Tibial nerve (tissue), 4 donors: ENCODE measurements at regions not wholly inside any gene's neighbourhood (a gene's known extent, or its start where the extent isn't known, plus 50 kb on each side); places are given as distances from the start of the nearest gene placed in this dataset.

Experiments
- DNase-seq, 2 donors: peaks; one replicate each; pipeline ENCODE4 v3.0.0-alpha.2; 2019; ENCODE audit warnings: low spot score in 2 of 2
- H3K27ac ChIP-seq, 4 donors: fragments of 200-600 bp; sonication (generic) in 3 of 4; one replicate each; pipeline ENCODE4 v1.5.1; 2017 to 2019; ENCODE audit warnings: mild to moderate bottlenecking in 1 of 4
- H3K27me3 ChIP-seq, 2 donors: fragments of 200-600 bp; sonication (generic) in 1 of 2; one replicate each; pipeline versions ENCODE4 v1.5.1 to v1.6.0; 2017 to 2019
- H3K36me3 ChIP-seq, 3 donors: fragments of 200-600 bp; sonication (generic); one replicate each; pipeline ENCODE4 v1.5.1; 2018 to 2019
- H3K4me1 ChIP-seq, 4 donors: fragments of 200-600 bp; sonication (generic) in 3 of 4; one replicate each; pipeline ENCODE4 v1.5.1; 2017 to 2019
- H3K4me3 ChIP-seq, 4 donors: fragments of 200-600 bp; sonication (generic) in 3 of 4; one replicate each; pipeline ENCODE4 v1.5.1; 2017 to 2019; ENCODE audit warnings: mild to moderate bottlenecking in 1 of 4, moderate library complexity in 1 of 4
- H3K9me3 ChIP-seq, 4 donors: fragments of 200-600 bp; sonication (generic) in 3 of 4; one replicate each; pipeline ENCODE4 v1.5.1; 2017 to 2019
- CTCF ChIP-seq, 5 experiments: fragments of 200-600 bp in 3 of 5; fragments of 450-650 bp in 2 of 5; sonication (generic) in 3 of 5; IDR thresholded peaks; one replicate each; pipeline ENCODE4 v1.5.1; 2016 to 2019; ENCODE audit warnings: antibody characterized with exemption in 5 of 5, mild to moderate bottlenecking in 3 of 5, moderate library complexity in 2 of 5
- EP300 ChIP-seq, 2 donors: sonication (generic); formaldehyde crosslinking; IDR thresholded peaks; one replicate each; pipeline ENCODE4 v1.6.1; 2017; ENCODE audit warnings: antibody characterized with exemption in 2 of 2, mild to moderate bottlenecking in 1 of 2
- POLR2A ChIP-seq, 2 donors: fragments of 450-650 bp; IDR thresholded peaks; one replicate each; pipeline ENCODE4 v1.6.1; 2017; ENCODE audit warnings: antibody characterized with exemption in 2 of 2, mild to moderate bottlenecking in 2 of 2, moderate library complexity in 2 of 2
- WGBS, 2 donors: methylation state at CpG; one replicate each; pipeline ENCODE4 v1.1.5; 2018; 5-methylcytosine and 5-hydroxymethylcytosine counted together

GRCh38 chr2:138389063-138389462 is 112.5 kb upstream of the SPOPL start:
- no peak for DNase-seq
- no peak overlapping the region for H3K4me3 ChIP-seq
- H3K36me3 ChIP-seq: no peaks in the 10 kb centered on the region
- no peaks in the 10 kb centered on the region for H3K9me3 ChIP-seq
- WGBS, 2 donors: 81% methylated on average over 4 of the region's 4 CpGs
- no peaks in the 10 kb centered on the region for H3K27me3 ChIP-seq
- H3K27ac ChIP-seq: no peak overlapping the region
- no peak for TF ChIP-seq POLR2A (IDR thresholded peaks at IDR 0.05)
- TF ChIP-seq EP300 (IDR thresholded peaks at IDR 0.05): no peak
- no peak for TF ChIP-seq CTCF (IDR thresholded peaks at IDR 0.05)
- no peaks in the 10 kb centered on the region for H3K4me1 ChIP-seq

GRCh38 chr2:138390316-138390945 is 111.1 kb upstream of the SPOPL start:
- DNase-seq: no peak
- Histone ChIP-seq H3K9me3 (no peaks in the 10 kb centered on the region), H3K4me1 (no peaks in the 10 kb centered on the region), H3K27me3 (no peaks in the 10 kb centered on the region), H3K36me3 (no peaks in the 10 kb centered on the region), H3K4me3 (no peak overlapping the region), H3K27ac (no peak overlapping the region)
- TF ChIP-seq EP300 (IDR thresholded peaks at IDR 0.05): no peak
- TF ChIP-seq POLR2A (IDR thresholded peaks at IDR 0.05): no peak
- TF ChIP-seq CTCF (IDR thresholded peaks at IDR 0.05): no peak
- 75 to 92% methylated on average over 7 of the region's 7 CpGs for WGBS, 2 donors

GRCh38 chr2:138391946-138392345 is 109.6 kb upstream of the SPOPL start:
- no peaks in the 10 kb centered on the region for H3K27me3 ChIP-seq
- no peaks in the 10 kb centered on the region for H3K36me3 ChIP-seq
- H3K4me1 ChIP-seq: no peaks in the 10 kb centered on the region
- no peak overlapping the region for H3K27ac ChIP-seq
- TF ChIP-seq CTCF (IDR thresholded peaks at IDR 0.05) (no peak), POLR2A (IDR thresholded peaks at IDR 0.05) (no peak), EP300 (IDR thresholded peaks at IDR 0.05) (no peak)
- WGBS, 2 donors: 90 to 95% methylated on average over 5 of the region's 5 CpGs
- H3K9me3 ChIP-seq: no peaks in the 10 kb centered on the region
- DNase-seq: no peak
- H3K4me3 ChIP-seq: no peak overlapping the region

GRCh38 chr2:138395565-138396306 is 105.8 kb upstream of the SPOPL start:
- no peak for DNase-seq
- Histone ChIP-seq H3K27ac (no peak overlapping the region), H3K9me3 (peaks cover 0 to 4% (median 1%) of the 10 kb centered on the region in 4 donors), H3K27me3 (no peaks in the 10 kb centered on the region), H3K4me3 (no peak overlapping the region), H3K4me1 (no peaks in the 10 kb centered on the region), H3K36me3 (no peaks in the 10 kb centered on the region)
- TF ChIP-seq POLR2A (IDR thresholded peaks at IDR 0.05) (no peak), EP300 (IDR thresholded peaks at IDR 0.05) (no peak), CTCF (IDR thresholded peaks at IDR 0.05) (no peak)
- 75 to 100% methylated on average over 1 to 2 of the region's 2 CpGs for WGBS, 2 donors

- WGBS, 2 donors: 96 to 98% methylated on average over 3 of the region's 3 CpGs
- H3K9me3 ChIP-seq: peaks cover 0 to 15% (median 5%) of the 10 kb centered on the region in 4 donors
Observed at GRCh38 chr2:138396843-138397242, 104.7 kb upstream of the SPOPL start.

More at GRCh38 chr2:138396843-138397242, 104.7 kb upstream of the SPOPL start:
- Histone ChIP-seq H3K27me3 (no peaks in the 10 kb centered on the region), H3K36me3 (no peaks in the 10 kb centered on the region), H3K4me3 (no peak overlapping the region), H3K4me1 (no peaks in the 10 kb centered on the region), H3K27ac (no peak overlapping the region)
- TF ChIP-seq CTCF (IDR thresholded peaks at IDR 0.05): no peak
- no peak for TF ChIP-seq EP300 (IDR thresholded peaks at IDR 0.05)
- no peak for TF ChIP-seq POLR2A (IDR thresholded peaks at IDR 0.05)
- DNase-seq: no peak
